ENCODE measurements at regions not wholly inside any gene's neighbourhood (a gene's known extent, or its start where the extent isn't known, plus 50 kb on each side); places are given as distances from the start of the nearest gene placed in this dataset.
"Not testable (repeated sequence)": the region's sequence is repeated elsewhere in the genome, so short reads cannot be mapped to it uniquely, and the experiment has no call there.

DNA sequence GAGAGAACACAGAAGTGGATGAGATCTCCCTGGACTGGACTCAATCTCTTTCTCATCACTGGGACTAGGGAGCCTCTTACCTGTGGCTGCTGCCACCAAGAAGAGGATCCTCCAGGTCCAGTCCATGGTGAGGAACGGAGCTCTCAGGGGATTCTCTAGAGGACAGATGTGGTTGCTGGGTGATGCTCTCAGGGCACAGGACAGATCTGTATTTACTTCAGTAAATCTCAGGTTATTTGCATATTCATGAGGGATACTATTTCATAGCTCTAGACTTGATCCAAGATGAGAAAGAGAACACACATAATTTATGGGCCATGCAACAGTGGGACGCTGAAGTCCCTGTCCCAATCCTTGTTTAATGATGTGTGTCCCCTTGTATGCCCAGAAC, 460.5 kb downstream of the TMEM121 start:
- no peak for DNase-seq (ENCODE audit: low read depth in 2 of 3, low spot score in 2 of 3)

- no peak for DNase-seq (ENCODE audit: low read depth in 2 of 3, low spot score in 2 of 3)
Measured at GRCh38 chr14:105987563-105987962, 461.2 kb downstream of the TMEM121 start.

GRCh38 chr14:105989566-105990302, 463.4 kb downstream of the TMEM121 start:
- no peak for DNase-seq (ENCODE audit: low read depth in 2 of 3, low spot score in 2 of 3)

GRCh38 chr14:105991677-105992076, 465.3 kb downstream of the TMEM121 start:
- DNase-seq (ENCODE audit: low read depth in 2 of 3, low spot score in 2 of 3) = not testable (repeated sequence)

- DNase-seq (ENCODE audit: low read depth in 2 of 3, low spot score in 2 of 3) = no peak
Measured at GRCh38 chr14:105993814-105994213, 467.4 kb downstream of the TMEM121 start.

DNA sequence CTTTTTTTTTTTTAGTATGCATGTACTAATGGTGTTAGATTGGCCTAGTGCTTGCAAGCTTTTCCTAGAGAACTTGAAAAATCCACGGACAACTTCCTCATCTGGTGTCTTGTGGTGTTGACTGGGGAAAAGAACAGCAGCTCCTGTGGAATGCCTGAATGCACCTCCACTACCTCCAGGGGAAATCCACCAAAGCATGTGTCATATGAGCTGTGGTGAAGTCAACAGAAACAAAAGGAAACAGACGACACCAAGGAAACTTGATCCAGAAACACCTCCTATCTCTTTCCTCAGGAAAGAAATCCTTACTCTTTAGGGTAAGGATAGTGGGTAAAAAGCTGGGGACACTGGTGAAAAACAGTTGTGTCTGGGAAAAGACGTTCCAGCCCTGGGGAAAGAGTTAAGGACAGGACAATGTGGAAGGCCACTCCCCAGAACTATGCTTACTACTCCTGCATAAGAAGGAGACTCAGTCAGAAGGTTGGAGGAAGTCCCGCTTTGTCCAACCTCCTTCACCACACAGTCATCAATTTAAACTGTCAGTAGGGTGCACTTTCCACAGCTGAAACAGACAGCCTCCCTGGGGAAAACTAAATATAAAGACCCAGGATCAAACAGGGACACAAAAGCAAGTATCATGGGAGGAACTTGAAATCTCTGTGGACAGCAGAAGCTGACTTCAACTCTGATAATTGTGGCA, 468.8 kb downstream of the TMEM121 start:
- DNase-seq (ENCODE audit: low read depth in 2 of 3, low spot score in 2 of 3) = not testable (repeated sequence)

GRCh38 chr14:105998597-105998996, 472.2 kb downstream of the TMEM121 start:
- DNase-seq (ENCODE audit: low read depth in 2 of 3, low spot score in 2 of 3) = not testable (repeated sequence)

GRCh38 chr14:105999361-106000028, 473.1 kb downstream of the TMEM121 start:
- peak; percentile 71 to 95 (median 84) for DNase-seq (ENCODE audit: low read depth in 2 of 3, low spot score in 2 of 3)

DNA sequence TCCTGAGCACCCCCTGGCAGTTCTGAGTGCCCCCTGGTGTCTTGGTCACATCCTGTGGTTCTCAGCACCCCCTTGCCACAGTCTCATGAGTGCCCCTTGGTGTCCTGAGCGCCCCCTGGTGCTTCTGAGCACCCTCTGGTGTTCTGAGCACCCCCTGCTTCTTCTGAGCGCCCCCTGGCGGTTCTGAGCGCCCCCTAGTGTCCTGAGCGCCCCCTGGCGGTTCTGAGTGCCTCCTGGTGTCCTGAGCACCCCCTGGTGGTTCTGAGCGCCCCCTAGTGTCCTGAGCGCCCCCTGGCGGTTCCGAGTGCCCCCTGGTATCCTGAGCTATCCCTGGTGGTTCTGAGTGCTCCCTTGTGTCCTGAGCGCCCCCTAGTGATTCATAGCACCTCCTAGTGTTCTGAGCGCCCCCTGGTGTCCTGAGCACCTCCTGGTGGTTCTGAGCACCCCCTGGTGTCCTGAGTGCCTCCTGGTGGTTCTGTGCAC, 473.7 kb downstream of the TMEM121 start:
- DNase-seq (ENCODE audit: low read depth in 2 of 3, low spot score in 2 of 3) = peak in 1 of 3 experiments; percentile 69

GRCh38 chr14:106001277-106001676, 474.9 kb downstream of the TMEM121 start:
- not testable (repeated sequence) for DNase-seq (ENCODE audit: low read depth in 2 of 3, low spot score in 2 of 3)

DNA sequence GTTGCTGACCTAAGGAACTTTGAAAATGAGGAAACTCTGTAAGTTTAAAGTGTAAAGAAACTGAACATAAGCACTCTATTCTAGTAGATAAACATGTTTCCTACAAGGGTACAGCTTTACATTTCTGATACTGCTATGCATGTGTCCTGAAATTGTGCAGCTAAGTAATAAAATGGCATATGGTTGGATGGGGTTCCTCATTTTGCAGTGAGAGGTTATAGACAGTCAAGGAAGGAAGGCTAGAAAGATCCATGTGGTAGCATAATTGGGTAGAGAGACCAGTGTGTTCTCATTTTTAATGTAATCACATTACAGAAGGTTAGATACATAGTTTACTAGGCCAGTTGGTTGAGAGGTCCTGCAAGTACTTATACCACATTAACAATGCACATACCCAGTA, 477.0 kb downstream of the TMEM121 start:
- no peak for DNase-seq (ENCODE audit: low read depth in 2 of 3, low spot score in 2 of 3)

DNA sequence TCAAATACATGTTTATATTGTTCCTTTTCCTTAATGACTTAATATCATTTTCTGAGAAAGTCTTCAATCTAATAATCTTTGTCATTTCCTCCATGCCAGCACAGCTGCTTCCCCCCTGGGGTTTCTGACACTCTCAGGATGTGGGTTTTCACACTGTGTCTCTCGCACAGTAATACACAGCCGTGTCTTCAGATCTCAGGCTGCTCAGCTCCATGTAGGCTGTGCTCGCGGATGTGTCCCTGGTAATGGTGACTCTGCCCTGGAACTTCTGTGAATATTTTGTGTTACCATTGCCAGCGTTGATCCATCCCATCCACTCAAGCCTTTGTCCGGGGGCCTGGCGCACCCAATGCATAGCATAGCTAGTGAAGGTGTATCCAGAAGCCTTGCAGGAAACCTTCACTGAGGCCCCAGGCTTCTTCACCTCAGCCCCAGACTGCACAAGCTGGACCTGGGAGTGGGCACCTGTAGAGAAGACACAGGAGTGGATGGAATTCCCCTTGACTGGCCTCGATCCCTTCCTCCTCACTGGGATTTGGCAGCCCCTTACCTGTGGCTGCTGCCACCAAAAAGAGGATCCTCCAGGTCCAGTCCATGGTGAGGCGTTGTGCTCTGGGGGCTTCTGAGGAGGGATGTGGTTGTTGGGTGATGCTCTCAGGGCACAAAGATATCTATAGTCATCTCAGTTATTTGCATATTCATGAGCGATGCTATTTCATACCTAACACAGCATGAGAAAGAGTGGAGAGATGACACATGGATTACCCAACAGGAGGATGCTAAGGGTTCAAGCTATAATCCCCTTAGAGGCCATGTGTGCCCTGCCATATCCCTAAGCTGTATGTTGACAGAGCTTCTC, 478.8 kb downstream of the TMEM121 start:
- DNase-seq (ENCODE audit: low read depth in 2 of 3, low spot score in 2 of 3) = peak in 1 of 3 experiments; percentile 39

DNA sequence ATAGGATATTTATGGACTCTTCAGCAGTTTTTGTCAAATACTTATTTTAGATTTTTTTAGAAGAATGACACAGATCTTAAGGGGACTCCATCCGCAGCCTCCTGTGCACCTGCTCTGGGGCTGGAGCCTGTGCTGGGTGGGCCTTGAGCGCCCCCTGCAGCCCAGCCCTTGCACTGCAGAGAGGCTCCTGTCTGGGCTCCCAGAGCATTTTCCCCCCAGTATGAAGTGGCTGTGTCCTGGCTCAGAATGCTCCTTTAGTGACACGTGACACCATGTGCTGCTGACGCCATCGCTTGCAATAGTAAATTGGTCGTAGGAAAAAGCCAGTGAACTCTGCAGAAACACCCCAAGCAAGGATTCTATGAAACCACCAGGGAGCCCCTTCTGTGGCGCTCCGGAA, 479.7 kb downstream of the TMEM121 start:
- DNase-seq (ENCODE audit: low read depth in 2 of 3, low spot score in 2 of 3) = not testable (repeated sequence)

GRCh38 chr14:106006716-106007115, 480.3 kb downstream of the TMEM121 start:
- not testable (repeated sequence) for DNase-seq (ENCODE audit: low read depth in 2 of 3, low spot score in 2 of 3)

DNA sequence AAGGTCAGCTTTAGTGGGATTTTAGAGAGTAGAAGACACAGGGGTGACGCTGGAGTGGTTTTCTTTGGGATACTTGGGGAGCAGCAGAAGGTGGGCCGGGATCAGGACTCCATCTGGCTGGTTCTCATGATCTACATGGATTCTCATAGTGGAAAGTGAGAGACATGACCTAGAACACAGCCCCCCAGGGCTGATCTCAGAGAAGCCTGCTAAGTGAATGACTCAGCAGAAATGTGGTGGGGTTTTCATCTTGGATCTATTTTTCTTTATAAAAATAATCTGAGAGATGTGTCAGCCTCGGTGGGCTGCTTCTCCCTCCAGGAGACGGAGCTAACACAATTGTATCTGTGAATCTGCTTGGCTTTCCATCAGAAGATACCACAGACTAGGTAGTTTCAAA, 484.4 kb downstream of the TMEM121 start:
- DNase-seq (ENCODE audit: low read depth in 2 of 3, low spot score in 2 of 3) = no peak

DNA sequence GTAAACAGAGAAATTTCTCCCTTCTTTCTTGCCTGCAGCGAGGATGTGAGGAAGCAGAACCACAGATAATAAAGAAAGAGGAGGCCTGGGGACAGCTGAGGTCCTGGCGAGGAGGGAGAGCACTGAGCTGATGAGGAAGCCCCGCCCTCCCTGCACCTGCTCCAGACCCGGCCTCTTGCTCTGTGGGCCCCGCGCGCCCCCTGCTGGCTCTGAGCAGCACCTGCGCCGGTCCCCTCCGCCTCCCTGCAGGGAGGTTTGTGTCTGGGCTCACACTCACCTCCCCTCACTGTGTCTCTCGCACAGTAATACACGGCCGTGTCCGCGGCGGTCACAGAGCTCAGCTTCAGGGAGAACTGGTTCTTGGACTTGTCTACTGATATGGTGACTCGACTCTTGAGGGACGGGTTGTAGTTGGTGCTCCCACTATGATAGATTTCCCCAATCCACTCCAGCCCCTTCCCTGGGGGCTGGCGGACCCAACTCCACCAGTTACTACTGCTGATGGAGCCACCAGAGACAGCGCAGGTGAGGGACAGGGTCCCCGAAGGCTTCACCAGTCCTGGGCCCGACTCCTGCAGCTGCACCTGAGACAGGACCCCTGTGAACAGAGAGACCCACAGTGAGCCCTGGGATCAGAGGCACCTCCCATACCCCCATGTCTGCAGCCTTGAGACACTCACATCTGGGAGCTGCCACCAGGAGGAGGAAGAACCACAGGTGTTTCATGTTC, 485.4 kb downstream of the TMEM121 start:
- peak in 2 of 3 experiments; percentile 74 to 79 for DNase-seq (ENCODE audit: low read depth in 2 of 3, low spot score in 2 of 3)

- not testable (repeated sequence) for DNase-seq (ENCODE audit: low read depth in 2 of 3, low spot score in 2 of 3)
Measured at GRCh38 chr14:106012361-106012725, 486.0 kb downstream of the TMEM121 start.

GRCh38 chr14:106013879-106014376, 487.5 kb downstream of the TMEM121 start:
- DNase-seq (ENCODE audit: low read depth in 2 of 3, low spot score in 2 of 3) = no peak

GRCh38 chr14:106017952-106018351, 491.6 kb downstream of the TMEM121 start:
- not testable (repeated sequence) for DNase-seq (ENCODE audit: low read depth in 2 of 3, low spot score in 2 of 3)

DNA sequence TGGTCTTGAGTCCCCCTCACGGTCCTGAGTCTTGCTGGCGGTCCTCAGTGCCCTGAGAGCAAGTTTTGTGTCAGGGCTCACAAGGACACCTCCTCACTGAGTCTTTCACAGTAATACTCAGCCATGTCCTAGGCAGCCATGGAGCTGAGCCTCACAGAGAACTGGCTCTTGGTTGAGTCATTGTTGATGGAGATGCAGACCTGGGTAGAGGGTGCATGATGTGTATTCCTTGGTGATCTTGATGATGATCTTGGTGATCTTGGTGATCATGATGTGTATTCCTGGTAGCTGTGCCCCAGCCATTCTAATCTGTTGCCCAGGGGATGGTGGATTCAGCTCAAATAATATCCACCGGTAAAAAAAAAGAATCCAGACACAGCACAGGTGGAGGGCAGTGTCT, 495.4 kb downstream of the TMEM121 start:
- DNase-seq (ENCODE audit: low read depth in 2 of 3, low spot score in 2 of 3) = no peak

Measured in activated CD8-positive, alpha-beta memory T cell treated with anti-CD3 and anti-CD28 coated beads for 48 hours (primary cell).